ENCODE measurements at regions not wholly inside any gene's neighbourhood (a gene's known extent, or its start where the extent isn't known, plus 50 kb on each side); places are given as distances from the start of the nearest gene placed in this dataset.

GRCh38 chr6:14552891-14553290, 435.3 kb downstream of the CD83 start:
- TF ChIP-seq, protein P1, sequence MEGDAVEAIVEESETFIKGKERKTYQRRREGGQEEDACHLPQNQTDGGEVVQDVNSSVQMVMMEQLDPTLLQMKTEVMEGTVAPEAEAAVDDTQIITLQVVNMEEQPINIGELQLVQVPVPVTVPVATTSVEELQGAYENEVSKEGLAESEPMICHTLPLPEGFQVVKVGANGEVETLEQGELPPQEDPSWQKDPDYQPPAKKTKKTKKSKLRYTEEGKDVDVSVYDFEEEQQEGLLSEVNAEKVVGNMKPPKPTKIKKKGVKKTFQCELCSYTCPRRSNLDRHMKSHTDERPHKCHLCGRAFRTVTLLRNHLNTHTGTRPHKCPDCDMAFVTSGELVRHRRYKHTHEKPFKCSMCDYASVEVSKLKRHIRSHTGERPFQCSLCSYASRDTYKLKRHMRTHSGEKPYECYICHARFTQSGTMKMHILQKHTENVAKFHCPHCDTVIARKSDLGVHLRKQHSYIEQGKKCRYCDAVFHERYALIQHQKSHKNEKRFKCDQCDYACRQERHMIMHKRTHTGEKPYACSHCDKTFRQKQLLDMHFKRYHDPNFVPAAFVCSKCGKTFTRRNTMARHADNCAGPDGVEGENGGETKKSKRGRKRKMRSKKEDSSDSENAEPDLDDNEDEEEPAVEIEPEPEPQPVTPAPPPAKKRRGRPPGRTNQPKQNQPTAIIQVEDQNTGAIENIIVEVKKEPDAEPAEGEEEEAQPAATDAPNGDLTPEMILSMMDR (IDR thresholded peaks at IDR 0.05; ENCODE audit: low read length), result no peak
- TF ChIP-seq EZH2phosphoT487 (IDR thresholded peaks at IDR 0.05; ENCODE audit: low read length) (no peak), EZH2 (optimal IDR thresholded peaks at IDR 0.05; ENCODE audit: low read depth, low read length) (no peak)

All from MM.1S (cell line).